GM12878 (cell line): ENCODE measurements at regions not wholly inside any gene's neighbourhood (a gene's known extent, or its start where the extent isn't known, plus 50 kb on each side); places are given as distances from the start of the nearest gene placed in this dataset.

ENCODE experiments used
- ATAC-seq: fragments of 200-7000 bp; cut with Tn5 transposase; 3 replicates; pipeline ENCODE4 v1.9.1; 2020; ENCODE audit warnings: mild to moderate bottlenecking, moderate library complexity
- BruUV-seq: library from RNA; stranded (reverse); fragments of 400-500 nt; replicated peaks from 2 replicates; lab custom pipeline; 2021; lab: Mats Ljungman, UMichigan
- CTCF ChIA-PET: fragments of 300-600 bp; sonication (Branson Sonifier 250); formaldehyde crosslinking; extraction: SDS; loops from one replicate; lab custom pipeline; 2021; ENCODE audit warnings: inconsistent platforms; lab: Yijun Ruan, JAX
- POLR2A ChIA-PET: fragments of 350-600 bp; formaldehyde crosslinking; extraction: SDS; loops from one replicate; lab custom pipeline; 2021; ENCODE audit warnings: inconsistent platforms; lab: Charles Lee
- RAD21 ChIA-PET: fragments of 300-600 bp; sonication (Branson Sonifier 250); formaldehyde crosslinking; loops from one replicate; lab custom pipeline; 2023; ENCODE audit warnings: antibody characterized with exemption; ENCODE audit not compliant: unreplicated experiment; lab: Charles Lee
- SMC1A ChIA-PET: fragments of 300-600 bp; sonication (Branson Sonifier 250); formaldehyde crosslinking; loops from one replicate; lab custom pipeline; 2023; ENCODE audit not compliant: unreplicated experiment, uncharacterized antibody; lab: Charles Lee
- DNase-seq: peaks from one replicate; pipeline ENCODE4 v3.0.0-alpha.2; 2011; ENCODE audit warnings: low read depth, low spot score
- FAIRE-seq: peaks from 3 replicates; lab custom pipeline; 2011; peaks lifted over from hg19 to GRCh38; lab: Jason Lieb, UNC
- H2AFZ ChIP-seq: 2 replicates; pipeline ENCODE4 v1.6.0; 2011; ENCODE audit warnings: low read depth, low read length, control low read depth; ENCODE audit not compliant: control insufficient read depth
- H3K27ac ChIP-seq: 2 replicates; pipeline ENCODE4 v1.5.1; 2011; ENCODE audit warnings: control low read depth; ENCODE audit not compliant: control insufficient read depth, insufficient read depth
- H3K27me3 ChIP-seq, 2 experiments: replicated peaks in 1 of 2; 2 replicates each; pipeline versions ENCODE4 v1.6.0 to v1.6.1; 2011; ENCODE audit warnings: low read length in 1 of 2; ENCODE audit not compliant: control insufficient read depth in 2 of 2, insufficient read depth in 2 of 2
- H3K36me3 ChIP-seq, 2 experiments: 2 replicates each; pipeline ENCODE4 v1.5.1; 2011; ENCODE audit warnings: low read length in 1 of 2; ENCODE audit not compliant: control insufficient read depth in 2 of 2, insufficient read depth in 2 of 2
- H3K4me1 ChIP-seq: 2 replicates; pipeline ENCODE4 v1.6.1; 2011; ENCODE audit warnings: mild to moderate bottlenecking, low read length, moderate library complexity, mixed read lengths; ENCODE audit not compliant: control insufficient read depth, insufficient read depth
- H3K4me2 ChIP-seq: 2 replicates; pipeline ENCODE4 v1.6.0; 2011; ENCODE audit warnings: control low read depth; ENCODE audit not compliant: control insufficient read depth, insufficient read depth
- H3K4me3 ChIP-seq: fragments of 200-600 bp; sonication (generic); 2 replicates; pipeline ENCODE4 v1.5.1; 2016
- H3K79me2 ChIP-seq: 2 replicates; pipeline ENCODE4 v1.6.0; 2011; ENCODE audit warnings: low read length; ENCODE audit not compliant: control insufficient read depth, insufficient read depth
- H3K9ac ChIP-seq: 2 replicates; pipeline ENCODE4 v1.8.0; 2011; ENCODE audit warnings: low read length, control low read depth, mixed read lengths; ENCODE audit not compliant: control insufficient read depth, insufficient read depth
- H3K9me3 ChIP-seq: replicated peaks from 3 replicates; pipeline ENCODE4 v1.5.1; 2011; ENCODE audit warnings: mild to moderate bottlenecking, low read length; ENCODE audit not compliant: control insufficient read depth, insufficient read depth
- H4K20me1 ChIP-seq: 2 replicates; pipeline ENCODE4 v1.6.0; 2011; ENCODE audit not compliant: control insufficient read depth, insufficient read depth
- ASH2L ChIP-seq: fragments of 300-600, 200-600 bp; sonication (generic); IDR thresholded peaks from 2 replicates; pipeline ENCODE4 v1.6.1; 2017; ENCODE audit warnings: low read depth, mild to moderate bottlenecking, borderline replicate concordance
- CBX5 ChIP-seq: sonication (generic); IDR thresholded peaks from 2 replicates; pipeline ENCODE4 v1.6.1; 2016; ENCODE audit warnings: low read depth, moderate library complexity, mild to moderate bottlenecking, inconsistent platforms
- CHD1 ChIP-seq: IDR thresholded peaks from 2 replicates; pipeline ENCODE4 v1.6.1; 2012; ENCODE audit warnings: low read depth, low read length, improper control_type of control experiment
- CREB1 ChIP-seq: IDR thresholded peaks from 2 replicates; pipeline ENCODE4 v1.6.1; 2012; ENCODE audit warnings: low read depth, mild to moderate bottlenecking, inconsistent platforms
- E2F4 ChIP-seq: IDR thresholded peaks from 2 replicates; pipeline ENCODE4 v1.6.1; 2012; ENCODE audit warnings: low read depth, low read length, improper control_type of control experiment
- HSF1 ChIP-seq: fragments of 150-350 bp; IDR thresholded peaks from 2 replicates; pipeline ENCODE4 v1.6.1; 2014; ENCODE audit warnings: mild to moderate bottlenecking, low read depth, low read length
- MEF2A ChIP-seq: IDR thresholded peaks from 2 replicates; pipeline ENCODE4 v1.6.1; 2011; ENCODE audit warnings: low read depth, mild to moderate bottlenecking, low read length, moderate library complexity; ENCODE audit not compliant: insufficient read depth
- SIX5 ChIP-seq: IDR thresholded peaks from 2 replicates; pipeline ENCODE4 v1.6.1; 2011; ENCODE audit warnings: mild to moderate bottlenecking, low read depth, low read length, moderate library complexity; ENCODE audit not compliant: severe bottlenecking
- SMARCA5 ChIP-seq: fragments of 450-650 bp; IDR thresholded peaks from 2 replicates; pipeline ENCODE4 v1.6.1; 2017; ENCODE audit warnings: mild to moderate bottlenecking
- SPI1 ChIP-seq: IDR thresholded peaks from 2 replicates; pipeline ENCODE4 v1.6.1; 2011; ENCODE audit warnings: low read depth, mild to moderate bottlenecking, low read length, moderate library complexity, borderline replicate concordance; ENCODE audit not compliant: insufficient read depth
- YY1 ChIP-seq: IDR thresholded peaks from 2 replicates; pipeline ENCODE4 v1.6.1; 2011; ENCODE audit warnings: low read depth, mild to moderate bottlenecking, low read length
- WGBS: methylation state at CpG from one replicate; pipeline ENCODE4 v1.1.6; 2016; ENCODE audit warnings: low lambda C conversion rate; ENCODE audit not compliant: insufficient replicate concordance, insufficient coverage; ENCODE audit errors: missing lambda C conversion rate; 5-methylcytosine and 5-hydroxymethylcytosine counted together
- in situ Hi-C: fragments of 300-500 bp; cut with MboI; formaldehyde crosslinking; loops from 9 replicates; pipeline ENCODE4 v1.14.3; 2018; ENCODE audit warnings: mixed read lengths
- intact Hi-C: fragments of 100-400 bp; cut with micrococcal nuclease; formaldehyde crosslinking; loops from one replicate; pipeline ENCODE4 v1.14.2; 2022; ENCODE audit not compliant: unreplicated experiment
- TF ChIP-seq, protein P1 (sequence below): IDR thresholded peaks from 2 replicates; pipeline ENCODE4 v1.6.1; 2012; ENCODE audit warnings: low read depth, low read length, improper control_type of control experiment

DNA sequence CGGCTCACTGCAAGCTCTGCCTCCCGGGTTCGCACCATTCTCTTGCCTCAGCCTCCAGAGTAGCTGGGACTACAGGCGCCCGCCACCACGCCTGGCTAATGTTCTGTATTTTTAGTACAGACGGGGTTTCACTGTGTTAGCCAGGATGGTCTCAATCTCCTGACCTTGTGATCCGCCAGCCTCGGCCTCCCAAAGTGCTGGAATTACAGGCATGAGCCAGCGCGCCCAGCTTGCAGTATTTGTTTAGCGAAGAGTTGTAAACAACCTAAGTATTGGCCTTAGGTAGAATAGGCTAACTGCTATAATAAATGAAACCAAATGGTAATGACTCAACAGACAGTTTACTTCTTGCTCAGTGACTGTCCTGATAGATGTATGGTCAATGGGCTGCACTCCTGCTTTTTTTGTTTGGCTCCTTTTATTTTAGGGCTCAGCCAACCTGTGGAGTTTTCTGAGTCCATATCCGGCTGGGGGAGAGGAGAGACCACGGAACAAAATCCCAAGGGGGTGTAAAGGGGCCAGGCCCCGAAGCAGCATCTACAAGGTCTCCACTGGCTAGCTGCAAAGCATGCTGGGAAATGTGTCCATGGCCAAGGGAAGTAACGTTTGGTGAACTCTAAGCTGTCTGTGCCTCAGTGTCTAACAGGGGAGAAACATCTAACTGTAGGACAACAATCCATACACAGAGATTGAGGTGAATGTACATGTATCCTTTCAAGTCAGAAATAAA, 841.0 kb upstream of the ID2 start:
- Histone ChIP-seq H4K20me1 (no peaks in the 10 kb centered on the region), H3K4me3 (no peak overlapping the region), H3K27ac (no peak overlapping the region), H3K9me3 (peaks cover 5% of the 10 kb centered on the region; the same call in 2 of the 3 replicates), H3K4me1 (peaks cover 4% of the 10 kb centered on the region), H3K27me3 (no peaks in the 10 kb centered on the region), H2AFZ (no peak overlapping the region), H3K9ac (no peak overlapping the region), H3K4me2 (no peak overlapping the region), H3K36me3 (no peaks in the 10 kb centered on the region; a peak in 1 of 4 replicates), H3K79me2 (no peaks in the 10 kb centered on the region)
- BruUV-seq = no TSS peak
- in situ Hi-C loops (no loop called here), intact Hi-C loops (no loop called here)
- CTCF ChIA-PET = no interaction called here
- SMC1A ChIA-PET = interaction anchor here (1.3 kb wide), 1 partner anchor 21 kb away, joined by 3 read pairs; no protein-coding TSS in a partner anchor
- 70% methylated on average over 16 of the region's 16 CpGs for WGBS
- TF ChIP-seq CBX5 = no peak
- no peak for TF ChIP-seq E2F4
- no peak for TF ChIP-seq YY1
- RAD21 ChIA-PET = no interaction called here
- POLR2A ChIA-PET = no interaction called here
- ATAC-seq (no peak), DNase-seq (no peak), FAIRE-seq (no peak)

GRCh38 chr2:7841751-7842150, 840.1 kb upstream of the ID2 start:
- no TSS peak for BruUV-seq
- TF ChIP-seq HSF1 (no peak), CREB1 (no peak), SMARCA5 (no peak), ASH2L (no peak), SIX5 (no peak), MEF2A (no peak), CBX5 (no peak), CHD1 (no peak), SPI1 (no peak)
- TF ChIP-seq, protein P1, sequence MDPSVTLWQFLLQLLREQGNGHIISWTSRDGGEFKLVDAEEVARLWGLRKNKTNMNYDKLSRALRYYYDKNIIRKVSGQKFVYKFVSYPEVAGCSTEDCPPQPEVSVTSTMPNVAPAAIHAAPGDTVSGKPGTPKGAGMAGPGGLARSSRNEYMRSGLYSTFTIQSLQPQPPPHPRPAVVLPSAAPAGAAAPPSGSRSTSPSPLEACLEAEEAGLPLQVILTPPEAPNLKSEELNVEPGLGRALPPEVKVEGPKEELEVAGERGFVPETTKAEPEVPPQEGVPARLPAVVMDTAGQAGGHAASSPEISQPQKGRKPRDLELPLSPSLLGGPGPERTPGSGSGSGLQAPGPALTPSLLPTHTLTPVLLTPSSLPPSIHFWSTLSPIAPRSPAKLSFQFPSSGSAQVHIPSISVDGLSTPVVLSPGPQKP = no peak
- ChIA-PET SMC1A (interaction anchor here (1.3 kb wide), 1 partner anchor 22 kb away, joined by 3 read pairs; no protein-coding TSS in a partner anchor), POLR2A (interaction anchor here (0.6 kb wide), 1 partner anchor 15 kb away, joined by 3 read pairs; no protein-coding TSS in a partner anchor), RAD21 (no interaction called here), CTCF (no interaction called here)
- WGBS = 47% methylated on average over 2 of the region's 2 CpGs
- FAIRE-seq (no peak), DNase-seq (no peak), ATAC-seq (no peak)
- Histone ChIP-seq H3K79me2 (no peaks in the 10 kb centered on the region), H2AFZ (no peak overlapping the region), H3K9ac (no peak overlapping the region), H4K20me1 (no peaks in the 10 kb centered on the region), H3K4me1 (no peaks in the 10 kb centered on the region), H3K27ac (no peak overlapping the region), H3K4me2 (no peak overlapping the region), H3K27me3 (no peaks in the 10 kb centered on the region), H3K9me3 (peaks cover 2% of the 10 kb centered on the region; the same call in 2 of the 3 replicates), H3K36me3 (no peaks in the 10 kb centered on the region; a peak in 1 of 4 replicates), H3K4me3 (no peak overlapping the region)
- intact Hi-C loops (no loop called here), in situ Hi-C loops (no loop called here)
